NCI-H748 (cell line): ENCODE measurements at regions not wholly inside any gene's neighbourhood (a gene's known extent, or its start where the extent isn't known, plus 50 kb on each side); places are given as distances from the start of the nearest gene placed in this dataset.
"Not testable (repeated sequence)": the region's sequence is repeated elsewhere in the genome, so short reads cannot be mapped to it uniquely, and the experiment has no call there.

Source experiments
- DNase-seq: peaks from one replicate; lab custom pipeline; 2025; ENCODE audit not compliant: unreplicated experiment; lab: John Stamatoyannopoulos, UW

DNA sequence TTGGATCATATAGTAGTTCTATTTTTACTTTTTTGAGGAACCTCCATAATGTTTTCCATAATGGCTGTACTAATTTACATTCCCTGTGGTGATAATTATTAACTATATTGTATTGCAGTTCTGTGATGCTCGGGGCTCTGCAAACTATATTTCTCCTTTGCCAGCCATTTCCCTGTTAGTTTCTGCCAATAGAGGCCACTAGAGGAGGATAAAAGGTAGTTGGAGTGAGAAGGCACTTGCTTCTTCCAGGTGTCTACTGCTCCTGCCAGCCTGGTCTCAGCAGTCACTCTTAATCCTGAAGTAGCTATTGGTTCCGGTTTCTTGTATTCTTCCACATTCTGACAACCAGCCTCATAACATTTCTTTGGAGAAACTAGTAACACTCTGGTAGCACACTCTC is 233.9 kb upstream of the GBE1 start:
- peak; percentile 74 for DNase-seq

DNA sequence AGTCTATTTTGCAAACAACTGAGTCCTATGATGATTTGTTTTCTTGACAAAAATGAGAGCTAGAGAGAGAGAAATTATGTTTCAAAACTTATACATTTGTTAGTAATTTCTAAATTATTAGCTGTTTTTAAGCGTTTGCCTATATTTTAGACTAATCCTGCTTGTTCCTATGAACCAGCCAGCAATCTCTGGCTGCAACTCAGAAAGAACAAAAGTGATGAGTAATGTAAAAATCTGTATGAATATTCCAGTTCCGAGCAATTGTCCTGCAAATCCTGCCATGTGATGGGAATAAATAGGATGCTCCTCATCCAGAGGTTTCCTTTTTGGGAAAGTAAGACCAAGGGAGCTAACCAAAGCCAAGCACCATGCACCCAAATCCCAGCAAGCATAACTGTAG is 228.3 kb upstream of the GBE1 start:
- DNase-seq: no peak

DNA sequence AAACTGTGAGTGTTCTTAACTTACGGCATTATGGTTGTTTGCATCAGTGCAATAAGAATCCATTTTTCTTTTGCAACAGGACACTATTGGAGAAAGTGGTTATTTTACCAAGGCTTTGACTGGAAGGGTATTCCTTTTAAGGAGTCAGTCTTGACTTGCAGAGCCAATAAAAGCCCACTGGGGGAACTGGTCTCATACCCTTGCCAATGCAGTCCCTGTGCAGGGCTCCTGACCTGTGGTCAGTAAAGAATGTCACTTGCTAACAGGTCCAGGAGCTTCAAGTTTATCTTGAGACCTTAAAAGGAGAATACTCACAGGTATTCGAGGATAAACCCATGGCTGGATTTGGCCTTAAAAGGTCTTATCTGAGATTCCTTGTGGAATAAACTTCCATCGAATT is 227.8 kb upstream of the GBE1 start:
- no peak for DNase-seq

DNA sequence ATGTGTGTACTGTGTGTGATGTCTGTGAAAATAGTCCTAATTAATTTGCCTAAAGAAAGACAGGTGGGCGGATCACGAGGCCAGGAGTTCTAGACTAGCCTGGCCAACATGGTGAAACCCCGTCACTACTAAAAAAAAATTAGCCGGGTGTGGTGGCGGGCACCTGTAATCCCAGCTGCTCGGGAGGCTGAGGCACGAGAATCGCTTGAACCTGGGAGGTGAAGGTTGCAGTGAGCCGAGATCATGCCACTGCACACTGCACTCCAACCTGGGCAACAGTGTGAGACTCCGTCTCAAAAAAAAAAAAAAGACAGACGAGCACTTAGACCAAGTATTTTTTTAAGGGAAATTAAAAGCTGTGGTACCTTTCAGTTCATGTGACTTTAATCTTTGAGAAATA is 226.0 kb upstream of the GBE1 start:
- not testable (repeated sequence) for DNase-seq

DNA sequence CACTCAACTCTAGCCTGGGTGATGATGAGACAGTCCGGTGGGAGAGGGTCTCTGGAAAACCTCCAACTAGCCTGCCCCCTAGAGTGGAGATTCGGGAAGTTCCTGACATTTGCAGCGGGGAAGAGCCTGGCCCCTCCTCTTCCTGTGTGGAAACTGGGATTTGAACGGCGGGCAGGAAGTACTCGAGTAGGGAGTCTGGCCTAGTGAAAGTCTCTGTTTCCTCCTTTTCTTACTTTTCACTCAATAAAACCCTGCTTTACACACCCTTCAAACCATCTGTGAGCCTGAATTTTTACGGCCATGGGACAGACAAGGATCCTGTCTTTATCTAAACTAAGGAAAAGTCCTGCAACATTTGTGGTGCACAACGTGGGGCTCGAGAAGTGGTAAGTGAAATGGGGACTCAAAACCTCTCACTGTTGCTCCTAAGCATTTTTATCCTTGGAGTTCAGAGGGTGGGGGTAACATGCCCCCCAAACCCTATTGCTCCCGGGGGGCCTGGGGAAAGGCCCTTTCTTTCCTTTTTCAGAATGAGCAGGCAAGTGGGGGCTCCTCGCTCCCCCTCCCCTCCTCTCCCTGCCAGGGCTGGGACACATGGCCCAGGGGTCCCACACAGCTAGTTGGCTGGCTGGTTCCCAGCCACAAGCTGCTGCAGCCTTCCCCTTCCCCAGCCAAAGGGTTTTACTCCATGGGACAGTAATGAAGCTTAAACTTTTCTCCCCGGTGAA is 224.7 kb upstream of the GBE1 start:
- no peak for DNase-seq

DNA sequence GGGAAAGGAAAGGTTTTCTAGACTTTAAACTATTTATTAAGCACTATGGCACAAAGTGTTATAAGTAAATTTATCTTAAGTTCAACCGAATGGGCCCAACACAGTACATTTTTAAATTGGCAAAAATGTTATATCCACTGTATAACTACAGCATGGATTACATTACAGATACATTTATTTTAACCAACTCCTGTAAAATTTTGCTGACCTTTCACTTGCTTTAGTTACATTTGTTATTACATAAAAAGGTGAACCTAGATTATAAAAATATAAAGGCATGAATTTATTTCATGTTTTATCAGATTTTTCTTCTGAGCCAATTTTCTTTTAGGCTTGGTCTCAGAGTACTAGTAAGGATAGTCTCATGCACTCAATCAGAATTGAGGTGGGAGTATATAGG is 221.9 kb upstream of the GBE1 start:
- no peak for DNase-seq

DNA sequence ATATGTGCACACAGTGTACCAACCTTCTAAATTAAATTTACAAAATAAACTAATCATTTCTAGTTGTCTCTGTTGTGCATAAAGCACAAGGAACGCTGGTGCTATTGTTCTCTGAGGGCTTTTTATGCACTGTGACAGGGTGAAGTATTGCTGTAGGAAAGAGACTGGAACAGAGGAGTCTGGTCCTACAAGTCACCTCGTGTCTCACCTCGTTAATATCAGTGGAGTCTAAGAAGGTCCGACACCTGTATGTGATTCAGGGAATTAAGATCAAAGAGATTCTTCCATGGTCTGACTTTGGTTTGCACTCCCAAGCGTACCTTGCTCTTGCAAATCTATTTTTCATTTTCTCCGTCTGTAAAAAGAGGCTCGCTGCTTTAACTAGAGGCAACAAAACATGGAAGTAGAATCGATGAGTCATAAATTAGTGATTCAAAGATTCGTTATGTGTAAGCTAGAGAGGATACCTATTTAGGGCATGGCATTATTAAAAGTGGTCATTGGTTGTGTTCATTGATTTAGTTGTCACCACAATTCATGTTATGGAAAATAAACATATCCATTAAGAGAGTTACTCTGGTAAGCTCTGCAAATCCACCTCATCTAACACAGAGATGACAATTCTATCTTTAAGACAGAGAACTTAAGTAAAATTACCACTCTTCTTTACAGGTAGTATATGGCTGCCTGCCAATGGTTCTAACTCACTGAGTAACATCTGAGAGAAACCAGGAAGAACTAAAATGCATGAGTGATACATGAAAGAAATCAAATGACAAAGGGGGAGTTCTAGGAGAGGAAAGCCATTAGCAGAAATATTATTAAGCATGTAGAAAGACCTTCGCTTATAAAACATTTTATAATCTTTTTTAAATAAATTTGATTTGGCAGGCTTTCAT is 219.4 kb upstream of the GBE1 start:
- DNase-seq: no peak

DNA sequence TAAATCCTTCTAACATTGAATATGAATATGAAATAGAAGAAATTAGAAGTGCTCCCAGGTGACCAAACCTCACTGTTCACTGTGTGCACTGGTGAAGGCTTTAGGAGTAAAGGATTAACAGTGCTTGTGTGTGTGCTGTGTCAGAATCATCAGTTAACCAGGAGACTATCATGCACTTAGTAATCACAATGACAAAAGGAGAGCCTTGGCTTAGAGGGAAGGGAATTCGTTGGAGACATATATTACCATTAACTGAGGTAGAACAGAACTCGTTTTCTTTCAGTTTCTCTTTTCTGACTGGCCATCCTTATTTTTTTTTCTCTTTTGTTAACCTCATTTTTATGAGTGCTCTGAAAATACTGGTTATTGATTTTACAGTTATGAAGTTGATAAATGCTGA is 213.3 kb upstream of the GBE1 start:
- DNase-seq: no peak

DNA sequence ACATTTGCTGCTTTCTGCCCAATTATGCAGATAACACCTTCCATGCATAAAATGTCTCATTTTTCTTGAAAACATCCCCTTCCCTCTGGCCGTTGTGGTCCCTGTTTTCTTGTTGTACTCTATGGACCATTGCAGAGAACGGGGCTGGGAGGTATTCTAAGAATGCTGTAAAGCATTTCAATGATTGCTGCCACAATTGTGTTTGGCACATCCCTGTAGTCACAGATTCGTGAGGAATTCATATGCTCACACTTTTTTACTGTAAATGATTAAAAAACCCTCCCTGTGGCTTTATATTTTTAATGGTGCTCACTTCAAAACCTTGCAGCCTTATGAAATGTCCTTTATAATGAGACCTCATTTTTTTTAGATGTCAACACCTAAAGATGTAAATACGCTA is 207.2 kb upstream of the GBE1 start:
- no peak for DNase-seq

DNA sequence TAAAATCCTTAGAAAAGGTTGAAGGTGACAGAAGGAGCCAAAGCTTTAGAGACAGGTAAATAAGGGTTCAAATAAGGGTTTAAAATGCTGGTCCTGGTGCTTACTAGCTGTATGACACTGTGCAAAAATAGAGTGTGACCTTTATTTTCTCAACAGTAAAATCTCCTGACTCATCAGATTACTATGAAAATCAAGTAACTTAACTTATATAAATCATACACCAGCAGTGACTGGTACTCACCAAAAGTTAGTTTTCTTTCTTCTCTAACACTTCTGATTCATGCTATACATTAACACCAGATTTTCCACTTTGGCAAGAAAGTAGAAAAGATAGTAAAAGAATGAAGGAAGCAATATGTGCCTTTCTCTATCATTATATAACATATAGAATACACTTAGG is 205.9 kb upstream of the GBE1 start:
- DNase-seq: no peak

DNA sequence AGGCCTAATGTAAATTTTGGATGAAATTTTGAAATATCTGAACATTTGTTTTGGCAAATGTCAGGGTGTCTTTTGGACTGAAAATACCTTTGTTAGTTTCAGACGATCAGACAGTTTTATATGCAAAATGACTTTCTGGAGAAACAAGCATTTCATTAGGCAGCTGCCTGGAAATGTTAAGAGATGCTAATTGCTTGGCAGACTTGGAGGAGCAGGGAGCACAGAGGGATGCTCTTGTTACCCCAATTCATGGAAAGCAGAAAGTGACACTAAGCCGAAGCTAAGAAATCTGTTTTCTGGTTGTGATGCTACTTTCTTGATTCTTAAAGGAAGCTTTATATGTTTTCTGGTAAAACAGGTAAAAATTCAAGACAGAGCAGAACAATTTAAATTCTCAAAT is 204.3 kb upstream of the GBE1 start:
- DNase-seq: no peak

DNA sequence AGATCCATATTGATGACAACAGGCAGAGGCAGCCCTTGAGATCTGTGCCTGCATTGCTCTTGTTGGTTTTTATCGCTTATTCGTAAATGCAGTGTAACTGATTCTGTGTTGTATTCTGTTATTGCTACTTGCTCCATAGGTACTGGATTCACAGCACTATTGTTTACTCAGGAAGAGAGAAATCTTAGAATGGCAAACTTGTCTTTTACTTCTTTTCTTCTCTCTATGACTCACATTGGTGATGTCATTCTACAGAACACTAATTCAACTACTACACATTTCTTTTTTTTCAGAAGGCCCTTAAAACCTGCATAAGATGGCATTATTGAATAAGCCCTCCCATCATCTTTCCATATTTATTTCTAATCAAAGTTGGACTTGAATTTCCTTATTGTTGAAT is 201.0 kb upstream of the GBE1 start:
- DNase-seq: no peak

DNA sequence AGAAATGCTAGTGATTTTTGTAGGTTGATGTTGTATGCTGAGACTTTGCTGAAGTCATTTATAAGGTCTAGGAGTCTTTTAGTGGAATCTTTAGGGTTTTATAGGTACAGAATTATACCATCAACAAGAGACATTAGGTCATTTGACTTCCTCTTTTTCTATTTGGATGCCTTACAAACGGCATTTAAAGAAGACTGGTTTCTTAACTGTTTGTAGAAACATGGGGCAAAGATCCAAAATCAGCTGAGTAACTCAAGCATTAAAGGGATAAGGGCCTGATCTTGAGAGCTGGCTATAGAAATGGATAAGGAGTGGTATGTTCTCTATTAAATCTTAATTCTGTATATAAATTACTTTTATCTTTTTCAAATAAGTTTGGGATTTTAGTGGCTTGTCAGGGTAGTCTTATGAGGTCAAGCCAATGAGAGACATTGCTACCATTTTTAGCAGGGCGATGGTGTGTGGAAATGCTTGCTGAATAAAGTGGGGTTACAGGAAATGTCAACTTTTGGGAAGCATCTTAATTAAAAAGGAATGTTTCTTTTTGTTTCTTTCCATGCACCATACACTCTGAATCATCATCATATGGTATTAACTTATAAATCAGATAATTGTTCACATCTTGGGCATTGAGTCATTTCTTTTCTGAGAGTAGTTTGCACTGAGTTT is 197.7 kb upstream of the GBE1 start:
- no peak for DNase-seq

DNA sequence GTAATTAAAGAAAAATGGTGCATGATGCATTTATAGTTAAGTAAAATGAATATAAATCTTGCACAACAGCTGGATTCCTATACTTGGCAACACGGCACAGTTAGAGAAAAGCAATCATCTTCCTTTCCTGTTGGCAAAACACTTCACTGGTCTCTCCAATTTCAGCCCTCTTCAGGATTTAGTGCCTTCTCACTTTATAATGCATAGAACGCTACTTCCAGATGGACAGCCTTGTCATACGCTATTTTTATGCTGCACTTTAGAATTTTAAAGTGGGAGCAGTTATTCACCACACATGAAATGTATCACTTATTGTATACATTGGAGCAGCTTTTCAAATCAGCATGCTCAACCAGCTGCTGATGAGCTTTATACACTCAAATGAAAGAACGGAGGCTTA is 194.4 kb upstream of the GBE1 start:
- DNase-seq: peak; percentile 3

DNA sequence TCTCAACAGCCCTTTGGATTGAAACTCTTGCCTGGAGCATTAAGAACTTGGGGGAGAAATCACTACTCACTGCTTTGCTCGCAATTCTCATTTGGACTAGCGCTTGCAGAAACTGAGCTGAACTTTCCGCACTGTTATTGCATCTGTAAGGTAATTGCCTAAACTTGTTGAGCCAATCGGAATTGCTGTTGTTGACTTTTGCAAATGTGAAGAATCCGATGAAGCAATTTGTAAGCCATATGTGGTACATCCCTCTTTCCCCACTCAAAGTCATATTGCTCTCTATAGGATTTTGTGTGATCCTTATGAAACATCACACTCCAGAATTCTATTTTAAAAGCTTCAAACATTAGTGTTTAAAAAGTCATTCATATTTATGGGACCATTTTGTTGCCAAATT is 191.7 kb upstream of the GBE1 start:
- no peak for DNase-seq

DNA sequence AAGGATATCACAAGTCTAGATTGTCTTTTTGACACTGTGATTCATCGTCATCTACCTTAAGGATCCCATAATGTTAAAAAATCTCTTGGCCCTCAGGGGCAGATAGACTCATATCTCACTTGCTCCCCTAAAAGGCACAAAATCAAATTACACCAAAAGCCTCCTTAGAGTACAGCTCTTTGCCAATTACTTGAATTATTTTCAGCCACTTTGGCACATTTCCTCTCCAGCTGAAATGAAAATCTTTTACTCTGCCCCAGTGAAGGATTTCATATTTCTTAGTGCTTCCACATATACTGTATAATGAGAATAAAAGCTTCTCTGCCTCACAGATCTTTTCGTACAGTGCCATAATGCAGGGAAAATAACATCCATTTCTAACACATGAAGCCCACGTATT is 190.7 kb upstream of the GBE1 start:
- DNase-seq: no peak

DNA sequence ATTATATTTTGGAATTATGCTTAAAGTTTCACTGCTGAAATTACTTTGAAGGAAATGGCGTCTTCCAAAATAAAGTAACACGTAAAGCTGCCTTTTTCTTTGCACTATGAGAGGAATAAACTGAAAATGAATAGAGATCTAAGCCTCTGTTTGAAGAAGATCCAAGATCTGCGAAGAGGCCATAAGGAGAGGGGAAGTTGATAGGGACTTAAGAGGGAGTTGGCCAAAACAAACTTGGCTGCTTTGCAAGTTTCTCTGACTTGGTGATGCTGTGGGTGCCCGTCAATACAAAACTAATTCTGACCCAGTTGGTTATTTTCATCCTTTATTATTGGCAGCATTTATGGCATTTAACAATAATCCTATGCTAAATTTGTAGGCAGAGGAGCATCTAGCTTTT is 190.2 kb upstream of the GBE1 start:
- no peak for DNase-seq

DNA sequence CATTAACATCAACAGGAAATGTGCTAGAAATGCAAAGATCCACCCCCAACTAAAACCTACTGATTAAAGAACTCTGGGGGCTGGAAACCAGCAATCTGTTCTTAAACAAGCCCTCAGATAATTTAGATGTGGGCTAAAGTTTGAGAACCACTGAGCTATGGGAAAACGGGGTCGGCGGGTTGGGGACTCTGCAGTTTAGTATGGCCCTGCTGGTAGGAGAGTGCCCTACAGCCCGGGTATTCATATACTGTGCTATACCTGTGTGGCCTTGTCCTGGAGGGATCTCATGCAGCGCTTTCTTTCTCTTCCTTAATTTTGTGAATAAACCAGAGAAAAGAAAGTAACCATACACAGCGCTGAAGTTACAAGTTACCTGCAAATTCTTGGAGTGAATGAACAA is 189.7 kb upstream of the GBE1 start:
- DNase-seq: no peak

DNA sequence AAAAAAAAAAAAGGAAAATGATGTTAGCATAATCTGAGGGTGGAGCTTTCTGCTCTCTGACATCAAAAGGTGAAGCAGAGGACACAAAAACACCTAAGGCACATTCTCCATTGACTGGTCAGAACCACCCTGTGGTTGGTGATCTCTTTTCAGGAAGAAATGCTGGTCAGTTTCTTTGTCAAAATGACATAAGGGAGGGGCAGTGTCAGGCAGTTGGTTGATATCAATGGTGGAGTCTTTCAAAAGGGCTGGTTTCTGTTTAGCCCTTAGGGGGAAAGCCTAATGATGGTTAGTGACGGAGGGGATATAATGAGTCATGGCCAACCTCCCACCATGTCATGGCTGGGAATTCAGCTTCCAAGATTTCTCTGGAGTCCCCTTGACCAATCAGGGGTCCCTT is 185.9 kb upstream of the GBE1 start:
- DNase-seq: no peak

DNA sequence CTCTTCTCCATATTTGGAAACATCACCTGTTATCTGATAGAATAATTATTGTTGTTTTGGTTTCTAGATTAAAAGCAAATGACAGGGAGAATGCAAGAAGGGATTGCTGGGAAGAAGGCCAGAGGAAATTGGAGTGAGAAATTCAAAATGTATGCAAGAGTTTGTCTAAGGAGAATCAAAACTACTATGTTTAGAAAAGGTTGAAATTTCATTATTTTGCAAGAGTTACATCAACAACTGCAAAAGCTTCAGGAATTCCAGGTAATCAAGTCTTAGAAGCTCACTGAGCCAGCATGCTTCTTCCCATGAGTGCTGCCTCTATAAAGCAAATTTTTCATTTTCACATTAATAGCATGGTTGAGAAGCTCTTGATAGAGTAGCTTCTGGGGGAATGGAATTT is 177.2 kb upstream of the GBE1 start:
- DNase-seq: no peak

DNA sequence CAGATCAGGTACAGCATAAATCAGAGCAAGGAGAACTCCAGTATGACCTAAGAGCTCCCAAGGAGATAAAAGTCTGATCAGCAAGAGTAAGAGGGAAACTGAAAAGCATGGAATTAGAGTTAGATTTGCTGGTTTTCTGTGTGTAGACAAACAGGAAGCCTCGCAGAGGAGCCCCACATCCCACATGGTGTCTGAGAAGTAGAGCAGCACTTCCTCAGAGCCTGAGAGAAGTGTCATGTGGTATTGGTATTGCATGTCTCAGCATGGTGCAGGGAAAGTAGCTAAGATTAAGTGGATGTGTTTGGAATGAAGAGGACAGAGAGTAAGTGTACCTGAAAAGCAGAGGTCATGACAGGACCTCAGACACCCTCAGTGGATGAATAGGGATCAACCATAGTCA is 175.4 kb upstream of the GBE1 start:
- no peak for DNase-seq

DNA sequence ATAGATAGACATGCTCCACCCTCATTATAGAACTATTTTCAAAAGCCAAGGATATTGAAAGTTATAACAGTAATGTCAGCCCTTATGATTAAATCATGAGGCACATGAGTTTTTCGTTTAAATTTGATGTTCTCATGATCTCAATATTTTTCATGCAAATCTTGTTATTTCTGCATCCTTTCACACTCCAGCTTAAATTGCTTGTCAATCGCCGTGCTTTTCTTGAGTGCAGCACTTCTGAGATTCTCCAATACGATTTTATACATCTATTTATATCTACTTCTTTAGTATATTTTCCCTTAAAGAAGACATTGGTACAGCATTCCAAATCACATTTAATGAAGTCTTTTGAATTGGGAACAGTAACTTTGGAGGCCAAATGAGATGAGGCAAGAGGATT is 171.2 kb upstream of the GBE1 start:
- no peak for DNase-seq
